H1 (cell line): ENCODE measurements at regions not wholly inside any gene's neighbourhood (a gene's known extent, or its start where the extent isn't known, plus 50 kb on each side); places are given as distances from the start of the nearest gene placed in this dataset.

Experiments
- FOSL1 ChIP-seq: IDR thresholded peaks from 2 replicates; pipeline ENCODE4 v1.6.1; 2011; ENCODE audit warnings: mild to moderate bottlenecking, low read depth, low read length, moderate library complexity; ENCODE audit not compliant: insufficient read depth
- HDAC6 ChIP-seq: IDR thresholded peaks from one replicate; pipeline ENCODE4 v1.7.1; 2012; ENCODE audit warnings: low read depth, mild to moderate bottlenecking, inconsistent platforms, low read length, moderate library complexity
- JUN ChIP-seq: IDR thresholded peaks from 2 replicates; pipeline ENCODE4 v1.6.1; 2011; ENCODE audit warnings: low read depth, mild to moderate bottlenecking, improper control_type of control experiment, low read length
- KDM5A ChIP-seq: fragments of 200-600 bp; IDR thresholded peaks from 2 replicates; pipeline ENCODE4 v1.7.1; 2012; ENCODE audit warnings: mild to moderate bottlenecking, low read length, inconsistent platforms, mixed read lengths
- NRF1 ChIP-seq: IDR thresholded peaks from 2 replicates; pipeline ENCODE4 v1.6.1; 2011; ENCODE audit warnings: mild to moderate bottlenecking, low read depth, low read length, improper control_type of control experiment

DNA sequence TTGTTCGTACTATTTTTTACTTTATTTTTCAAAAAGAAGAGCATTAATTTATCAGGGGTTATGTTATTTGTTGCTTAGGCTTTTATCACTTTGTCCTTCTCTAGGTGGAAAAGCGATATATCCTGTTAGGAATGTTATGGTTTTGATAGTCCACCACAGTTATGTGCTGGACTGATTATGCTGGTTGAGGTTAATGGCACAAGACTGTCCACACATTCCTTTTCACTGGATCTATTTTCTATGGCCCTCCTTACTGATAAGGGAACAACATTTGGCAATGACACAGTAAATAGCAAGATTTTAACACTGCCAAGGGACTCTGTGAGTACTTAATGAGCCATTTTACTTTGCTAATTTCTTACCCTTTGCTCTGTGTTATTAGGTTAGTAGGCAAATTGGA, 1212.3 kb downstream of the NXPH1 start (continued):
- TF ChIP-seq KDM5A (no peak), HDAC6 (no peak), NRF1 (no peak), JUN (no peak), FOSL1 (no peak)
